ENCODE measurements at regions not wholly inside any gene's neighbourhood (a gene's known extent, or its start where the extent isn't known, plus 50 kb on each side); places are given as distances from the start of the nearest gene placed in this dataset.
A peak's percentile ranks its signal among the peaks of the same experiment; 100 is the strongest.

GRCh38 chr3:146914409-146914808 is 309.3 kb upstream of the PLSCR5 start:
- DNase-seq (ENCODE audit: low read depth, low spot score): no peak

- DNase-seq (ENCODE audit: low read depth, low spot score): no peak
Observed at GRCh38 chr3:146912241-146913015, 307.3 kb upstream of the PLSCR5 start.

GRCh38 chr3:146903927-146904326 is 298.8 kb upstream of the PLSCR5 start:
- DNase-seq (ENCODE audit: low read depth, low spot score): no peak

GRCh38 chr3:146899171-146899570 is 294.0 kb upstream of the PLSCR5 start:
- DNase-seq (ENCODE audit: low read depth, low spot score): no peak

GRCh38 chr3:146896711-146897110 is 291.6 kb upstream of the PLSCR5 start:
- DNase-seq (ENCODE audit: low read depth, low spot score): no peak

- no peak for DNase-seq (ENCODE audit: low read depth, low spot score)
Observed at GRCh38 chr3:146895026-146895749, 290.0 kb upstream of the PLSCR5 start.

- no peak for DNase-seq (ENCODE audit: low read depth, low spot score)
Observed at GRCh38 chr3:146894406-146894805, 289.3 kb upstream of the PLSCR5 start.

GRCh38 chr3:146892041-146892440 is 286.9 kb upstream of the PLSCR5 start:
- peak; percentile 5 for DNase-seq (ENCODE audit: low read depth, low spot score)

- DNase-seq (ENCODE audit: low read depth, low spot score): no peak
Observed at GRCh38 chr3:146889626-146890025, 284.5 kb upstream of the PLSCR5 start.

- no peak for DNase-seq (ENCODE audit: low read depth, low spot score)
Observed at GRCh38 chr3:146888176-146888575, 283.0 kb upstream of the PLSCR5 start.

- no peak for DNase-seq (ENCODE audit: low read depth, low spot score)
Observed at GRCh38 chr3:146884721-146885120, 279.6 kb upstream of the PLSCR5 start.

GRCh38 chr3:146884296-146884695 is 279.1 kb upstream of the PLSCR5 start:
- no peak for DNase-seq (ENCODE audit: low read depth, low spot score)

GRCh38 chr3:146883288-146883687 is 278.1 kb upstream of the PLSCR5 start:
- no peak for DNase-seq (ENCODE audit: low read depth, low spot score)

- no peak for DNase-seq (ENCODE audit: low read depth, low spot score)
Observed at GRCh38 chr3:146881966-146882760, 277.0 kb upstream of the PLSCR5 start.

- DNase-seq (ENCODE audit: low read depth, low spot score): no peak
Observed at GRCh38 chr3:146881356-146881755, 276.2 kb upstream of the PLSCR5 start.

- no peak for DNase-seq (ENCODE audit: low read depth, low spot score)
Observed at GRCh38 chr3:146873748-146874147, 268.6 kb upstream of the PLSCR5 start.

GRCh38 chr3:146865175-146865755 is 260.1 kb upstream of the PLSCR5 start:
- DNase-seq (ENCODE audit: low read depth, low spot score): no peak

GRCh38 chr3:146861262-146861661 is 256.1 kb upstream of the PLSCR5 start:
- no peak for DNase-seq (ENCODE audit: low read depth, low spot score)

- no peak for DNase-seq (ENCODE audit: low read depth, low spot score)
Observed at GRCh38 chr3:146854523-146854922, 249.4 kb upstream of the PLSCR5 start.

GRCh38 chr3:146851665-146852064 is 246.5 kb upstream of the PLSCR5 start:
- no peak for DNase-seq (ENCODE audit: low read depth, low spot score)

GRCh38 chr3:146845361-146845760 is 240.2 kb upstream of the PLSCR5 start:
- DNase-seq (ENCODE audit: low read depth, low spot score): no peak

- no peak for DNase-seq (ENCODE audit: low read depth, low spot score)
Observed at GRCh38 chr3:146843476-146843875, 238.3 kb upstream of the PLSCR5 start.

All from iPS DF 19.7 (cell line).